ENCODE measurements at regions not wholly inside any gene's neighbourhood (a gene's known extent, or its start where the extent isn't known, plus 50 kb on each side); places are given as distances from the start of the nearest gene placed in this dataset.

- TF ChIP-seq EGR1 (IDR thresholded peaks at IDR 0.05; ENCODE audit: low read depth in 2 of 2) (no peak), RAD21 (IDR thresholded peaks at IDR 0.05) (no peak), TAF1 (conservative IDR thresholded peaks at IDR 0.05) (no peak)
These were observed 136.4 kb downstream of the C9orf50 start for GRCh38 chr9:129484352-129485000.
